Keratinocyte (primary cell): ENCODE measurements at regions not wholly inside any gene's neighbourhood (a gene's known extent, or its start where the extent isn't known, plus 50 kb on each side); places are given as distances from the start of the nearest gene placed in this dataset.

Experiments
- EZH2 ChIP-seq: IDR thresholded peaks from one replicate; pipeline ENCODE4 v1.6.1; 2012; ENCODE audit warnings: inconsistent platforms, mild to moderate bottlenecking, low read length, moderate library complexity
- TF ChIP-seq, protein P1 (sequence below), 3 experiments: IDR thresholded peaks in 1 of 3; conservative IDR thresholded peaks in 1 of 3; optimal IDR thresholded peaks in 1 of 3; 2 replicates in 2 of 3; 3 replicates in 1 of 3; pipeline versions ENCODE3 to v1.5.1; 2011; ENCODE audit warnings: low read length in 3 of 3, mild to moderate bottlenecking in 3 of 3, moderate library complexity in 2 of 3, control low read depth in 1 of 3, inconsistent platforms in 1 of 3; ENCODE audit not compliant: insufficient read depth in 2 of 3; ENCODE audit errors: extremely low read depth in 1 of 3

- TF ChIP-seq, protein P1, sequence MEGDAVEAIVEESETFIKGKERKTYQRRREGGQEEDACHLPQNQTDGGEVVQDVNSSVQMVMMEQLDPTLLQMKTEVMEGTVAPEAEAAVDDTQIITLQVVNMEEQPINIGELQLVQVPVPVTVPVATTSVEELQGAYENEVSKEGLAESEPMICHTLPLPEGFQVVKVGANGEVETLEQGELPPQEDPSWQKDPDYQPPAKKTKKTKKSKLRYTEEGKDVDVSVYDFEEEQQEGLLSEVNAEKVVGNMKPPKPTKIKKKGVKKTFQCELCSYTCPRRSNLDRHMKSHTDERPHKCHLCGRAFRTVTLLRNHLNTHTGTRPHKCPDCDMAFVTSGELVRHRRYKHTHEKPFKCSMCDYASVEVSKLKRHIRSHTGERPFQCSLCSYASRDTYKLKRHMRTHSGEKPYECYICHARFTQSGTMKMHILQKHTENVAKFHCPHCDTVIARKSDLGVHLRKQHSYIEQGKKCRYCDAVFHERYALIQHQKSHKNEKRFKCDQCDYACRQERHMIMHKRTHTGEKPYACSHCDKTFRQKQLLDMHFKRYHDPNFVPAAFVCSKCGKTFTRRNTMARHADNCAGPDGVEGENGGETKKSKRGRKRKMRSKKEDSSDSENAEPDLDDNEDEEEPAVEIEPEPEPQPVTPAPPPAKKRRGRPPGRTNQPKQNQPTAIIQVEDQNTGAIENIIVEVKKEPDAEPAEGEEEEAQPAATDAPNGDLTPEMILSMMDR (optimal IDR thresholded peaks at IDR 0.05 in 1 of 3, IDR thresholded peaks at IDR 0.05 in 1 of 3, conservative IDR thresholded peaks at IDR 0.05 in 1 of 3; ENCODE audit: extremely low read depth in 1 of 3, insufficient read depth in 2 of 3, low read length in 3 of 3), result no peak
- TF ChIP-seq EZH2, result no peak
Measured at GRCh38 chr13:50650592-50651504, 192.6 kb downstream of the DLEU7 start.
